ENCODE measurements at regions not wholly inside any gene's neighbourhood (a gene's known extent, or its start where the extent isn't known, plus 50 kb on each side); places are given as distances from the start of the nearest gene placed in this dataset.

GRCh38 chr11:98895936-98896335 is 124.8 kb upstream of the CNTN5 start:
- H3K9me3 ChIP-seq (ENCODE audit: control insufficient read depth, insufficient read depth, low read length) = peaks cover 7% of the 10 kb centered on the region
- H3K36me3 ChIP-seq (ENCODE audit: control insufficient read depth, insufficient read depth, low read length) = no peaks in the 10 kb centered on the region
- peak in 2 of 6 donors; percentile 2 to 20 for DNase-seq (ENCODE audit: low read depth in 4 of 6, low spot score in 6 of 6)
- H3K27me3 ChIP-seq (ENCODE audit: control insufficient read depth, insufficient read depth, low read length) = no peaks in the 10 kb centered on the region
- H3K4me3 ChIP-seq (ENCODE audit: low read depth, low read length) = no peak overlapping the region
- H3K4me1 ChIP-seq (ENCODE audit: control insufficient read depth, insufficient read depth, low read length) = no peaks in the 10 kb centered on the region
- no peak overlapping the region for H3K27ac ChIP-seq (ENCODE audit: low read depth, low read length)
- no CpG with 5 or more reads among the region's 1 CpG for WGBS (ENCODE audit: insufficient coverage)

DNA sequence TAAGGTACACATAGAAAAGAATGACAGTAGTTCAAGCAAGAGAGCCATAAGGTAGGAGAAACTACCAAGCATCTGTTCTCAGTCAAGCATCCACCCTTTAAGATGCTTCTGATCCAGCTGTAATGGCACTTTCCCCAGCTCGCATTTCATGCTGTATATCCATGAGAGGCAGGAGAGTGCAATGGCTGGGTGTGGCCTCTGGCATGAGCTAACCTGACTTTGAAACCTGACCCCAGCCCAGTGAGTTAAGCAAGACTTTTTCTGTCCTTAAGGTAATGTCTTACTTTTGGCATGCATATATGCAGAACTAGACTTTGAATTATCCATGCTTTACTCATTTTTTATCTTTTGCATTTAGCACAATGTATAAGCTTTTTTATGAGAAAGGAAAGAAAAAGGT is 79.8 kb upstream of the CNTN5 start:
- Histone ChIP-seq H3K27ac (ENCODE audit: low read depth, low read length) (no peak overlapping the region), H3K27me3 (ENCODE audit: control insufficient read depth, insufficient read depth, low read length) (no peaks in the 10 kb centered on the region), H3K4me1 (ENCODE audit: control insufficient read depth, insufficient read depth, low read length) (no peaks in the 10 kb centered on the region), H3K4me3 (ENCODE audit: low read depth, low read length) (no peak overlapping the region), H3K9me3 (ENCODE audit: control insufficient read depth, insufficient read depth, low read length) (no peaks in the 10 kb centered on the region), H3K36me3 (ENCODE audit: control insufficient read depth, insufficient read depth, low read length) (no peaks in the 10 kb centered on the region)
- WGBS (ENCODE audit: insufficient coverage) = 80% methylated on average over 1 of the region's 1 CpG
- no peak for DNase-seq (ENCODE audit: low read depth in 4 of 6, low spot score in 6 of 6)

GRCh38 chr11:98944461-98944860 is 76.3 kb upstream of the CNTN5 start:
- H3K9me3 ChIP-seq (ENCODE audit: control insufficient read depth, insufficient read depth, low read length) = no peaks in the 10 kb centered on the region
- H3K36me3 ChIP-seq (ENCODE audit: control insufficient read depth, insufficient read depth, low read length) = no peaks in the 10 kb centered on the region
- DNase-seq (ENCODE audit: low read depth in 4 of 6, low spot score in 6 of 6) = no peak
- H3K4me3 ChIP-seq (ENCODE audit: low read depth, low read length) = no peak overlapping the region
- H3K27me3 ChIP-seq (ENCODE audit: control insufficient read depth, insufficient read depth, low read length) = no peaks in the 10 kb centered on the region
- WGBS (ENCODE audit: insufficient coverage) = no CpG with 5 or more reads among the region's 2 CpGs
- H3K4me1 ChIP-seq (ENCODE audit: control insufficient read depth, insufficient read depth, low read length) = no peaks in the 10 kb centered on the region
- no peak overlapping the region for H3K27ac ChIP-seq (ENCODE audit: low read depth, low read length)

- no peak overlapping the region for H3K27ac ChIP-seq (ENCODE audit: low read depth, low read length)
- no CpG with 5 or more reads among the region's 2 CpGs for WGBS (ENCODE audit: insufficient coverage)
- H3K9me3 ChIP-seq (ENCODE audit: control insufficient read depth, insufficient read depth, low read length) = no peaks in the 10 kb centered on the region
- H3K4me3 ChIP-seq (ENCODE audit: low read depth, low read length) = no peak overlapping the region
- DNase-seq (ENCODE audit: low read depth in 4 of 6, low spot score in 6 of 6) = no peak
- no peaks in the 10 kb centered on the region for H3K36me3 ChIP-seq (ENCODE audit: control insufficient read depth, insufficient read depth, low read length)
- no peaks in the 10 kb centered on the region for H3K4me1 ChIP-seq (ENCODE audit: control insufficient read depth, insufficient read depth, low read length)
- no peaks in the 10 kb centered on the region for H3K27me3 ChIP-seq (ENCODE audit: control insufficient read depth, insufficient read depth, low read length)
Measured at GRCh38 chr11:98952107-98952506, 68.6 kb upstream of the CNTN5 start.

DNA sequence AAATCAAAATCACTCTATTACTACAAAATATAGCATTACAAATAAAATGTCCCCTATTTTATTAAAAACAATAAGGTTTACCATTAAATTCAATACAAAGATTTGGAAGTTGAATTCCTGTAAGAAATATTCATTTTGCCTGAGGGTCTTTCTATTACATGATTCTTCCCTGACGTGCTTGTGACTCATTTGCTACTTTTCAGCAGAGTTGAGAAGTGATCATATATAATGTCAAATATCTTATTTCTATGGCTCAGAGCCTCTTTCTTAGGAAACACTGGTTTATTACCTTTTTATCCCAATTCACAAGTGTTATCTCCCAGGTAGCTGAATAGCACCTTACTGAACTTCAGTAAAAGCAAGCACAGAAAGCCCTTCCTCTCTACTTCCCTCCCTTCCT is 65.2 kb upstream of the CNTN5 start:
- no peak overlapping the region for H3K4me3 ChIP-seq (ENCODE audit: low read depth, low read length)
- H3K27ac ChIP-seq (ENCODE audit: low read depth, low read length) = no peak overlapping the region
- H3K4me1 ChIP-seq (ENCODE audit: control insufficient read depth, insufficient read depth, low read length) = no peaks in the 10 kb centered on the region
- no CpG with 5 or more reads among the region's 1 CpG for WGBS (ENCODE audit: insufficient coverage)
- no peaks in the 10 kb centered on the region for H3K36me3 ChIP-seq (ENCODE audit: control insufficient read depth, insufficient read depth, low read length)
- H3K9me3 ChIP-seq (ENCODE audit: control insufficient read depth, insufficient read depth, low read length) = no peaks in the 10 kb centered on the region
- no peaks in the 10 kb centered on the region for H3K27me3 ChIP-seq (ENCODE audit: control insufficient read depth, insufficient read depth, low read length)
- no peak for DNase-seq (ENCODE audit: low read depth in 4 of 6, low spot score in 6 of 6)

DNA sequence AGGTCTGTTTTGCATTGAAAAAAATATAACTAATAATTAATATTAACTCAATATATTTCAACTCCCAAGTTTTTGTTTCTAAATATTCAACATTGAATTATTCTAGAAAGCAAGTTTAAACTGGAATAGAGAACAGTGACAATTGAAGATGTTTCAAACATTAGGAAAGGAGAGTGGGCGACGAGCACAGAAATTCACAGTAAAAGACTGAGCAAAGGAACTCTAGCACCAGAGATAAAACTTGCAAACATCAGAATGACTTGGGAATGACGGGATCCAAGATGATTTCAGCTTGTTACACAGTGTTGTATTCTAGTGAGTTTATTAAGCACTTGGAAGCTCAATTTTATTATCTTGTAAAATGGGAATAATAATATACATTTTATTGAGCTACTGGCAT is 56.6 kb upstream of the CNTN5 start:
- H3K4me1 ChIP-seq (ENCODE audit: control insufficient read depth, insufficient read depth, low read length) = no peaks in the 10 kb centered on the region
- no peaks in the 10 kb centered on the region for H3K9me3 ChIP-seq (ENCODE audit: control insufficient read depth, insufficient read depth, low read length)
- H3K4me3 ChIP-seq (ENCODE audit: low read depth, low read length) = no peak overlapping the region
- no peak overlapping the region for H3K27ac ChIP-seq (ENCODE audit: low read depth, low read length)
- DNase-seq (ENCODE audit: low read depth in 4 of 6, low spot score in 6 of 6) = no peak
- H3K27me3 ChIP-seq (ENCODE audit: control insufficient read depth, insufficient read depth, low read length) = no peaks in the 10 kb centered on the region
- H3K36me3 ChIP-seq (ENCODE audit: control insufficient read depth, insufficient read depth, low read length) = no peaks in the 10 kb centered on the region
- 100% methylated on average over 2 of the region's 3 CpGs for WGBS (ENCODE audit: insufficient coverage)

- Histone ChIP-seq H3K27ac (ENCODE audit: low read depth, low read length) (no peak overlapping the region), H3K4me3 (ENCODE audit: low read depth, low read length) (no peak overlapping the region), H3K4me1 (ENCODE audit: control insufficient read depth, insufficient read depth, low read length) (no peaks in the 10 kb centered on the region), H3K9me3 (ENCODE audit: control insufficient read depth, insufficient read depth, low read length) (no peaks in the 10 kb centered on the region), H3K36me3 (ENCODE audit: control insufficient read depth, insufficient read depth, low read length) (no peaks in the 10 kb centered on the region), H3K27me3 (ENCODE audit: control insufficient read depth, insufficient read depth, low read length) (no peaks in the 10 kb centered on the region)
- no peak for DNase-seq (ENCODE audit: low read depth in 4 of 6, low spot score in 6 of 6)
- WGBS (ENCODE audit: insufficient coverage) = no CpG with 5 or more reads among the region's 1 CpG
Measured at GRCh38 chr11:98965358-98965757, 55.4 kb upstream of the CNTN5 start.

GRCh38 chr11:98965775-98966174 is 55.0 kb upstream of the CNTN5 start:
- Histone ChIP-seq H3K4me1 (ENCODE audit: control insufficient read depth, insufficient read depth, low read length) (no peaks in the 10 kb centered on the region), H3K36me3 (ENCODE audit: control insufficient read depth, insufficient read depth, low read length) (no peaks in the 10 kb centered on the region), H3K27me3 (ENCODE audit: control insufficient read depth, insufficient read depth, low read length) (no peaks in the 10 kb centered on the region), H3K27ac (ENCODE audit: low read depth, low read length) (no peak overlapping the region), H3K4me3 (ENCODE audit: low read depth, low read length) (no peak overlapping the region), H3K9me3 (ENCODE audit: control insufficient read depth, insufficient read depth, low read length) (no peaks in the 10 kb centered on the region)
- DNase-seq (ENCODE audit: low read depth in 4 of 6, low spot score in 6 of 6) = no peak

- Histone ChIP-seq H3K4me3 (ENCODE audit: low read depth, low read length) (no peak overlapping the region), H3K27ac (ENCODE audit: low read depth, low read length) (no peak overlapping the region), H3K27me3 (ENCODE audit: control insufficient read depth, insufficient read depth, low read length) (no peaks in the 10 kb centered on the region), H3K36me3 (ENCODE audit: control insufficient read depth, insufficient read depth, low read length) (no peaks in the 10 kb centered on the region), H3K4me1 (ENCODE audit: control insufficient read depth, insufficient read depth, low read length) (no peaks in the 10 kb centered on the region), H3K9me3 (ENCODE audit: control insufficient read depth, insufficient read depth, low read length) (no peaks in the 10 kb centered on the region)
- no CpG with 5 or more reads among the region's 4 CpGs for WGBS (ENCODE audit: insufficient coverage)
- DNase-seq (ENCODE audit: low read depth in 4 of 6, low spot score in 6 of 6) = no peak
Measured at GRCh38 chr11:98967005-98967404, 53.7 kb upstream of the CNTN5 start.

Measured in spinal cord (tissue), 9 donors.